ENCODE measurements at regions not wholly inside any gene's neighbourhood (a gene's known extent, or its start where the extent isn't known, plus 50 kb on each side); places are given as distances from the start of the nearest gene placed in this dataset.
"Not testable (repeated sequence)": the region's sequence is repeated elsewhere in the genome, so short reads cannot be mapped to it uniquely, and the experiment has no call there.

DNA sequence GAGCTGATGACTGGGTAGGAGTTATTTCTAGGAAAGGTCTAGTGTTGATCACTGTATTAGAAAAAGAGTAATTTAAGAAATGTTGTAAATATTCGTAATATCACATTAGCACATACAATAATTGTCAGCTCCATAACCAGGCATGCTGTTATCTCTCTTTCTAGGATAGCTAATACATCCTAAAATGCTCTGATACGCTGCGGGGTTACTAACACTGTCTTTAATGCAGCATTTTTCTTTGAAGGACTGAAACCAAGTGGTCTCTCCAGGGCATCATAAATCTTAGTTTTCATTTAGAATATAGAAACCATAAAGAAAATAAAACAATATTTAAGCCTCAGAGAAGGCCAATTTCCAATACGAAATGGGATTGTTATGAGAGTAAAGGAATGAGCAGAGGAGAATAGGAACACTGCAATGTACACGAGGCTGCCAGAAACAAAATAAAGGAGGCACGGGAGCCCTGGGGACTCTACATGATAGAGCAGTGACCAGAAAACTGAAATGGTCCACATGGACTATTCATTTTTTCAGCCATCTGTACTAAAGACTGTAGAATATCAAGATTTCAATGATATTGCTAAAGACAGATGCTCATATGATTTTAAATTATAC lies 1606.7 kb upstream of the AGA start:
- DNase-seq = no peak

GRCh38 chr4:179051206-179051605 lies 1609.0 kb upstream of the AGA start:
- DNase-seq = no peak

- DNase-seq = no peak
Observed at GRCh38 chr4:179059396-179059795, 1617.2 kb upstream of the AGA start.

DNA sequence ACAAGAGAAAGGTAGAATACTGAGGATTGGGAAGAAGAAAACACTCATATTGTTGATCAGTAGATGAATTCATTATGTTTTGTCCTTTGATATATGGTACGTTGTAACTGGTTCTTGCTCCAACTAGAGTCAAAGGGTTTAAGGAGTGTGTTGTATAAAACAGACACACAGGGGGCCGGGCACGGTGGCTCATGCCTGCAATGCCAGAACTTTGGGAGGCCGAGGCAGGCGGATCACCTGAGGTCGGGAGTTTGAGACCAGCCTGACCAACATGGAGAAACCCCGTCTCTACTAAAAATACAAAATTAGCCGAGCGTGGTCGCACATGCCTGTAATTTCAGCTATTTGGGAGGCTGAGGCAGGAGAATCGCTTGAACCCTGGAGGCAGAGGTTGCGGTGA lies 1624.0 kb upstream of the AGA start:
- not testable (repeated sequence) for DNase-seq

GRCh38 chr4:179071131-179071530 lies 1628.9 kb upstream of the AGA start:
- no peak for DNase-seq

DNA sequence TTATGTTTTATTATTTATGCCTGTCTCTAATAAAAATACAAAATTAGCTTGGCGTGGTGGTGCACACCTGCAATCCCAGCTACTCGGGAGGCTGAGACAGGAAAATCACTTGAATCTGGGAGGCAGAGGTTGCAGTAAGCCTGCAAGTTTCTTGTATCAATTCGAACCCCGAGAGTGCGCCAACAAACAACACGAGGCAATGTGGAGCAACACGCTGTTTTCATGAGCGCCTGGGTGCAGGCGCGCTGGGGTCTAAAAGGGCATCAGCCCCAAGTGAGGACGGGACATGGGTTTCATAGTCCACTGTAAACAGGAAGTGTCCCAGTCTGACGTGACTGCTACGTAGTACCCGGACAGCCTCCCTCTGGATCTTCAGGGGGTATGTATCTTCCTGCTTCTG lies 1634.6 kb upstream of the AGA start:
- DNase-seq = no peak

- DNase-seq = no peak
Observed at GRCh38 chr4:179095585-179096221, 1653.5 kb upstream of the AGA start.

- DNase-seq = no peak
Observed at GRCh38 chr4:179097741-179098140, 1655.5 kb upstream of the AGA start.

DNA sequence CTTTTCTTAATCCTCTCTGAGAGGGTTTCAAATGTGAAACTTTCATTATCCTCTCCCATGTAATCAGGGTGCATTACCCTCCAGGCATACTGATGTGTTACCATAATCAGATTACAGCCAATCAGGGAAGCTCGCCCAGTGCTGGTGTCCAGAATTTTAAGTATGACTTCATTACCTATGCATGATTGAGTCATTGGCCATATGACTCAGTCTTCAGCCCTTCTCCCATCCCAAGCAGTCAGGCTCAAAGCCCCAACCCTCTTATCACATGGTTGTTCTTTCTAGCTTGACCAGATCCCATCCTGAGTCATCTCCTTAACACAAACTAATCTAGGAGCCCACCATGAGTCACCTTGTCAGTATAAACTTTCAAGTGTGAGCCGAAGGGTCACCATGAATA lies 1668.1 kb upstream of the AGA start:
- no peak for DNase-seq

- no peak for DNase-seq
Observed at GRCh38 chr4:179110816-179111215, 1668.6 kb upstream of the AGA start.

DNA sequence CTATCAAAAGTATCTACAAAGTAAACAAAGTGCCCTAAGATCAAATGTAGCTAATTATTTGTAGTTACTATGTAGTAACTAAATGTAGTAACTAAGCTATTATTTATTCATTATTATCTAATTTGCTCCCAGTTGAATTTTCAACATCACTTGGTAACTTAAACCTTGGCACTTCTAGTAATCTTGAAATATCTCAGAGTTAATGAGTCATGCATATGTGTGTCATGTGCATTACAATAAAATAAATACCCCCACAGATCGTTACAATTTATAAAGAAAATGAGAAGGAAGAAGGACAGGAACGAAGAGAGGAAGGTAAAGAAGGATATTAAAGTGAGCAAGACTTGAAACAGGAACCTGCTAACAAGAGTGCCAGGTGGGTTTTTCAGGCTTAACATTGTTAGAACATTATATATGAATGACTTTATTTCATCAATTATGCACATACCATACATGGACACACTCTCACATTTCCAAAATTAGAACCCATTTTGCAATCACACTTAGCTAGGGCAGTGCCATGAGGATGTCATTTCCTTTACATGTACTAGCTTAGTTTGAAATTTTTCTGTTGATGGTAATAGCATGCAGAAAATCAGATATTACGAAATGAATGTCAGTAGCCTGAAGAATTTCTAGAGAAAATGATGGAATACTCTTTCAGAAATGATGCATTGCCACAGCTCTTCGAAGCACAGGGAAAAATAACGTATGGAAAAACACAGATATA lies 1670.4 kb upstream of the AGA start:
- no peak for DNase-seq

DNA sequence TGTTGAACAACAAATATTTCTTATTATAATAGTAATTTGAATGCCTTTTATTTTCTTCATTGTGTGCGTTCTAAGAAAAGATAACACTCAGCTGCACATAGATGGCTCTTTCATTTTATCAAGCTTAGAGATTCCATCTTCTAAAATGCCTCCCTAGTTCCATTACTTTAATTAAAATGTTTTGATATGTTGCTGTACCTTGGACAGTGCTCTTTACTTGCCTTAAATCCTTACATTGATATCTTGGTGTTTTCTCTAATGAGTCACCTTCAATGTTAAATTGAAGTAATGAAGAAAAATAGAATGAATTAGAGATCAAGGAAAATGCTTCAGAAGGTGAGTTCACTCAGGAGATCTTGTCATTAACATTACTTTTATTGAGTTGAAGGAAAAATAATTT lies 1672.4 kb upstream of the AGA start:
- no peak for DNase-seq

DNA sequence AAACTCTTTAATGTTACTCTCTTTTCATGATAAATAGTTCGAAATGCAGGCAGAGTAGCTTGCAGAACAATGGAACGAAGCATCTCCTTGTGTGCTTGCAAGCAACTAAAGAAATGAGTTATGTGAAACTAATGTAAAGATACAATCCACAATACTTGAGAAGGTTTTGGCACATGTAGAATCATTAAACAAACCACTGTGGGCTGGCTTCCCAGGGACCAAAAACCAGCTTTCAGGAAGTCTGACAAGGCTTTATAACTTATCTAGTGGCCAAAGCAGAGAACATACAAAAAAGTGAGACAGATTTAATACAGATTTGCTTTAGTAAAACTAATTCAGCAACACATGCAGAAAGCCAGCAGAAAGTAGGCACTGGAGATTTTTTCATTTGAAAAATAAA lies 1673.8 kb upstream of the AGA start:
- DNase-seq = no peak

- DNase-seq = no peak
Observed at GRCh38 chr4:179116581-179116980, 1674.3 kb upstream of the AGA start.

DNA sequence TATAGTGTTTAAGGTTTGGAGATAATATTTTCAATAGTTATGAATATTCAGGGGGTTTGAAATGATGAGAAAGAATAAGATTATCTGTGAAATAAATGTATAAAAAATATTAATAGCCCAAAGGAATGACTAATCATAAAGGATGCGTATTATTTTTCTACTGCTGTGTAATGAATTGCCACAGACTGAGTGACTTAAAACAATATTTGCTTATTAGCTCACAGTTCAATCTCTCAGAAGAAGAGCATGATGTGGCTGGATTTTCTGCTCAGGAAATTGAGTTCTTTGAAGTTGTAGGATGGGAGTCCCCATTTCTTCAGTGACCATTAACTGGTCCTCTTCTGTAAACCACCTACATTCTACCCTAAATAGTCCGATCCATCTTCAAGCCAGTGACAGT lies 1680.8 kb upstream of the AGA start:
- no peak for DNase-seq

GRCh38 chr4:179124419-179124818 lies 1682.2 kb upstream of the AGA start:
- DNase-seq = no peak

- DNase-seq = no peak
Observed at GRCh38 chr4:179124957-179125356, 1682.7 kb upstream of the AGA start.

DNA sequence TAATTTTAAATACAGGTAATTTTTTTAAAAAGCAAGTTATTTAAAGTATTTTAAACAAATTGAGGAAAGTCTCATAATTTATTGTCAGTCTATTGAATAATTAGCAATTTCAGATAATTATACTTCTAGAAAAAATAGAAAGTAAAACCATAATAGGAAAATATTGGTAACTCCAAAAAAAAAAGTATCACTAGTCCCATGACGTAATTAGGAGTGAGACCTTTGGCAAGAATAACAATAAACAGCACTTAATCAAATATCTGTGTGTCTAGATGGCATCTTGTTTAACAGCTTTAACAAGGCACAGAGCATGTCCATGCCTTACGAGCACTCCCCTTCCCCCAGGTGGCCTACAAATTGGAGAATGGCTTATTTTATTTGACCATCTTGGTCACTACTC lies 1683.6 kb upstream of the AGA start:
- no peak for DNase-seq

GRCh38 chr4:179128299-179128698 lies 1686.1 kb upstream of the AGA start:
- DNase-seq = no peak

DNA sequence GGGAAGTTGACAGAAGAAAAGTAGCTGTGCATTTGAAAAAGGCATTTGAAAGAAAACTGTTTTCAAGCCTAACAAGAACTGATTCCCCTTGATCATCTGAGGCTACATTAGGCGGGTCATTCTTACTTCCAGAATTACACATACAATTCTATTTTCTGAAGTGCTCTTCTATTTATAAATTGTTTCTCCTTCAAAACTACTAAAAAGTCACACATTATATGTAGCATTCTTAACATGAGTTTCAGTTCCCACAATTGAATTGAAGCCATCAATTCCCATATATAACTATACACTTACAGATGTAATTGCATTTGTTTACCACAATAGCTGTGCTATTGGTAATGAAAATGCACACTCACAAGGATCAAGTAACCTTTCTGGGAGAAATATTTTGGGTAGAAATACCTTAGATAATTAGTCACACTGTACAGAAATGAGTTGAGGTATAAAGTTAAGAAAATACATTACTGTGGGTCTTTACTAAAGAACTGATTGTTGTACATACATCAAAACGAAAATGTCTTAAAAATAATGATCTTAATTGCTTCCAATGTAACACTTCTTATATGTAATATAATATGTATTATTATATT lies 1688.0 kb upstream of the AGA start:
- no peak for DNase-seq

GRCh38 chr4:179145746-179146525 lies 1703.7 kb upstream of the AGA start:
- DNase-seq = no peak

DNA sequence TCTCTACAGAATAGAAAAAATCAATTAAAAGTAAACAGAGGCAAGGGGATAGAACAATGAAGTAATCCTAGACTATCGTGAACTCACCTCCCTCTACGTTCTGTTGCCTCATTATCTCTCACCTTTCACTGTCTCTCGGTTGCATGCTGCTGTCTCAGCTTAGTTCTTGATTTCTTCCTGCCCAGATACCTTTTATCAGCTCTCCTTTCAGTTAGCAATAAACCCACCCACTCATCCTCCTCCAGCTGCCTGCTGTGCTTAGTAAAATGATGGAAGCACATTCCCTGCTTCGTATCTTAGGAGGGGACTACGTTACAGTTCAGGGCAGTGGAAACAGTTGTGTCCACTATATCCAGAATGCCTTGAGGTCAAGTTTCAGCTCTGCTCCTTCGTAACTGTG lies 1709.5 kb upstream of the AGA start:
- no peak for DNase-seq

- no peak for DNase-seq
Observed at GRCh38 chr4:179163147-179163546, 1720.9 kb upstream of the AGA start.
